Spleen (tissue), 11 donors: ENCODE measurements at regions not wholly inside any gene's neighbourhood (a gene's known extent, or its start where the extent isn't known, plus 50 kb on each side); places are given as distances from the start of the nearest gene placed in this dataset.

ENCODE experiments used
- DNase-seq: peaks from one replicate; pipeline ENCODE4 v3.0.0-alpha.2; 2020
- H3K27ac ChIP-seq, 8 donors: fragments of 200-600 bp; sonication (generic) in 7 of 8; 1 replicate in 4 of 8; 2 replicates in 4 of 8; pipeline versions ENCODE4 v1.5.0 to v1.8.0; 2016 to 2021; ENCODE audit warnings: inconsistent platforms in 4 of 8, mild to moderate bottlenecking in 4 of 8, moderate library complexity in 1 of 8
- H3K27me3 ChIP-seq, 7 donors: fragments of 200-600 bp; sonication (generic) in 6 of 7; replicated peaks in 1 of 7; 1 replicate in 4 of 7; 2 replicates in 3 of 7; pipeline versions ENCODE4 v1.5.0 to v1.8.0; 2016 to 2021; ENCODE audit warnings: inconsistent platforms in 3 of 7, mild to moderate bottlenecking in 1 of 7
- H3K36me3 ChIP-seq, 6 donors: fragments of 200-600 bp; sonication (generic) in 5 of 6; 1 replicate in 4 of 6; 2 replicates in 2 of 6; pipeline versions ENCODE4 v1.5.0 to v1.8.0; 2016 to 2021; ENCODE audit warnings: inconsistent platforms in 2 of 6
- H3K4me1 ChIP-seq, 6 donors: fragments of 200-600 bp; sonication (generic) in 5 of 6; 1 replicate in 3 of 6; 2 replicates in 3 of 6; pipeline versions ENCODE4 v1.5.0 to v1.8.0; 2016 to 2021; ENCODE audit warnings: inconsistent platforms in 3 of 6
- H3K4me3 ChIP-seq, 8 donors: fragments of 200-600 bp; sonication (generic) in 7 of 8; 1 replicate in 4 of 8; 2 replicates in 4 of 8; pipeline versions ENCODE4 v1.5.0 to v1.8.0; 2016 to 2021; ENCODE audit warnings: inconsistent platforms in 4 of 8, mild to moderate bottlenecking in 4 of 8, moderate library complexity in 2 of 8
- H3K9me3 ChIP-seq, 8 donors: fragments of 200-600 bp; sonication (generic) in 7 of 8; 1 replicate in 4 of 8; 2 replicates in 4 of 8; pipeline versions ENCODE4 v1.5.0 to v1.8.0; 2016 to 2021; ENCODE audit warnings: inconsistent platforms in 4 of 8
- POLR2A ChIP-seq, 3 donors: fragments of 450-650 bp; IDR thresholded peaks; one replicate each; pipeline ENCODE4 v1.5.1; 2017; ENCODE audit warnings: antibody characterized with exemption in 3 of 3, mild to moderate bottlenecking in 1 of 3
- POLR2AphosphoS5 ChIP-seq, 3 donors: sonication (generic); formaldehyde crosslinking; IDR thresholded peaks; one replicate each; pipeline ENCODE4 v1.5.1; 2017; ENCODE audit warnings: antibody characterized with exemption in 3 of 3
- WGBS, 5 donors: extraction: QIAGEN DNeasy Blood & Tissue Kit in 3 of 5; methylation state at CpG; one replicate each; pipeline versions ENCODE4 v1.1.5 to v1.1.7; 2013 to 2018; 5-methylcytosine and 5-hydroxymethylcytosine counted together
- intact Hi-C: fragments of 100-400 bp; cut with DNase I; formaldehyde crosslinking; loops from one replicate; pipeline ENCODE4 v1.15.0; 2023; ENCODE audit warnings: low total_unique reads
- TF ChIP-seq, protein P1 (sequence below), 11 experiments: fragments of 200-600 bp in 7 of 11; fragments of 450-650 bp in 4 of 11; sonication (generic) in 4 of 11; IDR thresholded peaks in 8 of 11; conservative IDR thresholded peaks in 3 of 11; 1 replicate in 7 of 11; 2 replicates in 4 of 11; pipeline versions ENCODE4 v1.4.0 to v1.8.0; 2016 to 2021; ENCODE audit warnings: antibody characterized with exemption in 11 of 11, inconsistent platforms in 4 of 11, mild to moderate bottlenecking in 1 of 11
- donor health status: healthy with polysubstance abuse.
- donor health status: DM: no; HTN: no; CAD: no; lungs with moderate emphysema.
- donor health status: DM: no; HTN: no; CAD: no.
- donor health status: Bipolar disorder and iron deficiency.
- donor health status: healthy.
- donor health status: DM: no; HTN: no; CAD: no.
- donor health status: DM: yes; HTN: yes; CAD: no.

DNA sequence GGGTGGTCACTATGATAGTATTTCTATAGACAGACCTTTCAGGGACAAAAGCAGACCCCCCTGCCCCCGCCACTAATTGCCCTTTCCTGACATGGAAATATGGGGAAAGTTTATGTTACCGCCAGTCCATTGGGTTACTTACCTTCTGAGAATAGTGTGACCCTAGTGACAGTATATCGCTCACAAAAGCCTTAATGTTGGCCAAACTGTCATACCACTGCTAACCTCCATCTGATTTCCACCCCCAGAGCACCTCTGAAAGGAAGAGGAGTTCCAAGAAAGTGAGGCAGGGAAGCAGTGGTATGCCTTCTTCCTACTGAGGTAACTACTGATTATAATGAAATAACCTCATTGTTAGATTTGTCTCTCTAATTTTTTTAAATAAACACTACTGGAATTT lies 67.5 kb upstream of the CCDC91 start:
- Histone ChIP-seq H3K27ac (no peak overlapping the region), H3K9me3 (no peaks in the 10 kb centered on the region), H3K27me3 (no peaks in the 10 kb centered on the region), H3K36me3 (no peaks in the 10 kb centered on the region), H3K4me3 (no peak overlapping the region), H3K4me1 (no peaks in the 10 kb centered on the region)
- intact Hi-C loops = no loop called here
- WGBS, 5 donors = 80 to 94% (median 88%) methylated on average over 3 of the region's 3 CpGs
- no peak for DNase-seq
- TF ChIP-seq, protein P1, sequence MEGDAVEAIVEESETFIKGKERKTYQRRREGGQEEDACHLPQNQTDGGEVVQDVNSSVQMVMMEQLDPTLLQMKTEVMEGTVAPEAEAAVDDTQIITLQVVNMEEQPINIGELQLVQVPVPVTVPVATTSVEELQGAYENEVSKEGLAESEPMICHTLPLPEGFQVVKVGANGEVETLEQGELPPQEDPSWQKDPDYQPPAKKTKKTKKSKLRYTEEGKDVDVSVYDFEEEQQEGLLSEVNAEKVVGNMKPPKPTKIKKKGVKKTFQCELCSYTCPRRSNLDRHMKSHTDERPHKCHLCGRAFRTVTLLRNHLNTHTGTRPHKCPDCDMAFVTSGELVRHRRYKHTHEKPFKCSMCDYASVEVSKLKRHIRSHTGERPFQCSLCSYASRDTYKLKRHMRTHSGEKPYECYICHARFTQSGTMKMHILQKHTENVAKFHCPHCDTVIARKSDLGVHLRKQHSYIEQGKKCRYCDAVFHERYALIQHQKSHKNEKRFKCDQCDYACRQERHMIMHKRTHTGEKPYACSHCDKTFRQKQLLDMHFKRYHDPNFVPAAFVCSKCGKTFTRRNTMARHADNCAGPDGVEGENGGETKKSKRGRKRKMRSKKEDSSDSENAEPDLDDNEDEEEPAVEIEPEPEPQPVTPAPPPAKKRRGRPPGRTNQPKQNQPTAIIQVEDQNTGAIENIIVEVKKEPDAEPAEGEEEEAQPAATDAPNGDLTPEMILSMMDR (IDR thresholded peaks at IDR 0.05 in 8 of 11, conservative IDR thresholded peaks at IDR 0.05 in 3 of 11) = no peak
- no peak for TF ChIP-seq POLR2A (IDR thresholded peaks at IDR 0.05)

DNA sequence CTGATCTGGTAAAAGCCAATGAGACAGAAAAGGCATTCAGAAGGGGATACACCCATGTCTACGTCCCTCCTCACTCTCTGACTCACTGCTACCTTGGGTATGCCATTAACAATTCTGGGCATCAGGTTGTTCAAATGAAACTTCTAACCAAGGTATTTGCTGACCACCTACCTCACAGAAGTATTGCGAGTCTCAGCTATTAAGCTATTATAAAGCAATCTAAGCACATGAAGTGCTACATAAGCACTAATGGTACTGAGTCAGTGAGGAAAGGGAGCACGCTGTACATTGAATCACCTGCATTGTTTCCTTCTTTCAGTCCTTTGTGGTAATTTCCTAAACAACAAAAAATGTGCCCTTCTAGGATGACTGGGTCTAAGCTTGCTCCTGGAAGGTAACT lies 62.8 kb upstream of the CCDC91 start:
- H3K36me3 ChIP-seq = no peaks in the 10 kb centered on the region
- H3K27me3 ChIP-seq = no peaks in the 10 kb centered on the region
- H3K9me3 ChIP-seq = no peaks in the 10 kb centered on the region
- TF ChIP-seq, protein P1 (IDR thresholded peaks at IDR 0.05 in 8 of 11, conservative IDR thresholded peaks at IDR 0.05 in 3 of 11) = no peak
- TF ChIP-seq POLR2AphosphoS5 (IDR thresholded peaks at IDR 0.05) (no peak), POLR2A (IDR thresholded peaks at IDR 0.05) (no peak)
- peaks cover 0 to 4% (median 0%) of the 10 kb centered on the region in 6 donors for H3K4me1 ChIP-seq
- 88 to 96% (median 90%) methylated on average over 3 of the region's 3 CpGs for WGBS, 5 donors
- DNase-seq = no peak
- intact Hi-C loops = no loop called here
- H3K4me3 ChIP-seq = no peak overlapping the region
- no peak overlapping the region for H3K27ac ChIP-seq

DNA sequence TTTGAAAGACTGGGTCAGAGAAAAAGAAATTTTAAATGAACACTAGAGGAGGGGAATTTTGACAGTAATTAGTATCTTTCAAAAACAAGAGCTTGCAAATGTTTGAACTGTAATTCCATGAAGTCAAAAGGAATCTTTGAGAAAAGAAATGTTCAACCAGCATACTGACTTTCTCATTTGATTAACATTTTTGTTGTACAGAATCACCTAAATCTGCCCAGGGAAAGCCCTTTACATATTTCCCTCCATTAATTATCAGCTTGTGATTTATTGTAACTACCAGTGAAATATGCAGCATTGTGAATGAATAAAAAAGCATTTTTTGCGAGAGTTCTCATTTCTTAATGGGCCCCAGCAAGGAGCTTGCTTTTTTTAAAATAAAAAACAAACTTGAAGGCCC lies 61.2 kb upstream of the CCDC91 start:
- no peaks in the 10 kb centered on the region for H3K27me3 ChIP-seq
- no peak for DNase-seq
- WGBS, 5 donors = 72 to 88% (median 80%) methylated on average over 1 of the region's 1 CpG

DNA sequence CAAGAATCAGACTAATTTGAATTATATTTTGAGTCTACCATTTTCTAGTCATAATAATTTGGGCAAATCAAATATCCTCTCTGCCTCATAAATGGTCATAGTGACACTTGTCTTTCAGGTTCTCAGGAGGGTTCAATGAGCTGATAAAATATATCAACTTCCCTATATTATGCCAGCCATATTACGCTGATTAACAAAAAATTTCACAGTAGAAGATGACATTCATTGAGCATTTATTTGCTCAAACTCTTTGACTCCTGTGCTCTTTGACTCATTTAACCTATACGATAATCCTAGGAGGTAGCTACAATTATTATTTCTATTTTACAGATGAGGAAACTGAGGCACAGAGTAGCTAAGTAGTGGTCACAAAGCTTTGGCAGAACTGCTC lies 60.0 kb upstream of the CCDC91 start:
- Histone ChIP-seq H3K4me3 (no peak overlapping the region), H3K36me3 (no peaks in the 10 kb centered on the region), H3K27me3 (no peaks in the 10 kb centered on the region), H3K4me1 (peaks cover 0 to 4% (median 0%) of the 10 kb centered on the region in 6 donors), H3K27ac (peak overlapping the region in 5 of 8 donors; percentile 30 to 44 (median 41)), H3K9me3 (no peaks in the 10 kb centered on the region)
- no peak for DNase-seq
- intact Hi-C loops = no loop called here
- TF ChIP-seq, protein P1 (IDR thresholded peaks at IDR 0.05 in 8 of 11, conservative IDR thresholded peaks at IDR 0.05 in 3 of 11) = no peak
- TF ChIP-seq POLR2A (IDR thresholded peaks at IDR 0.05) (no peak), POLR2AphosphoS5 (IDR thresholded peaks at IDR 0.05) (no peak)
- 72 to 96% (median 76%) methylated on average over 2 of the region's 2 CpGs for WGBS, 5 donors

More for the DNA sequence above, 61.2 kb upstream of the CCDC91 start:
- intact Hi-C loops = no loop called here
- peaks cover 0 to 4% (median 0%) of the 10 kb centered on the region in 6 donors for H3K4me1 ChIP-seq
- H3K4me3 ChIP-seq = no peak overlapping the region
- H3K36me3 ChIP-seq = no peaks in the 10 kb centered on the region
- peak overlapping the region in 1 of 8 donors; percentile 1 for H3K27ac ChIP-seq
- H3K9me3 ChIP-seq = no peaks in the 10 kb centered on the region
- TF ChIP-seq, protein P1 (IDR thresholded peaks at IDR 0.05 in 8 of 11, conservative IDR thresholded peaks at IDR 0.05 in 3 of 11) = no peak
- TF ChIP-seq POLR2A (IDR thresholded peaks at IDR 0.05) = no peak
- no peak for TF ChIP-seq POLR2AphosphoS5 (IDR thresholded peaks at IDR 0.05)
